ENCODE measurements at regions not wholly inside any gene's neighbourhood (a gene's known extent, or its start where the extent isn't known, plus 50 kb on each side); places are given as distances from the start of the nearest gene placed in this dataset.

GRCh38 chr6:21752054-21752811 lies 158.7 kb downstream of the SOX4 start:
- no peaks in the 10 kb centered on the region for H3K36me3 ChIP-seq (replicated peaks in 1 of 2; ENCODE audit: control insufficient read depth in 1 of 2, insufficient read depth in 2 of 2, low read length in 1 of 2)
- DNase-seq = no peak
- peaks cover 68% of the 10 kb centered on the region for H3K79me2 ChIP-seq (ENCODE audit: insufficient read depth)
- H3K27me3 ChIP-seq (ENCODE audit: insufficient read depth) = no peaks in the 10 kb centered on the region
- H4K20me1 ChIP-seq (ENCODE audit: insufficient read depth) = no peaks in the 10 kb centered on the region; the same call in 1 of the 2 replicates
- no peaks in the 10 kb centered on the region for H3K9me2 ChIP-seq
- ChIA-PET CTCF (interaction anchor here (0.9 kb wide), 1 partner anchor 8 kb away, joined by 3 read pairs; no protein-coding TSS in a partner anchor), POLR2A (interaction anchor here (0.7 kb wide), 1 partner anchor 10 kb away, joined by 4 read pairs; no protein-coding TSS in a partner anchor)
- H3K27ac ChIP-seq (ENCODE audit: low read depth in 2 of 2, low read length in 1 of 2) = no peak overlapping the region
- TF ChIP-seq FOSL2 (IDR thresholded peaks at IDR 0.05; ENCODE audit: borderline replicate concordance, low read depth) (peak; percentile 14; the same call in 1 of the 2 replicates), USF1 (IDR thresholded peaks at IDR 0.05; ENCODE audit: borderline replicate concordance, low read depth) (no peak)
- H3K9ac ChIP-seq = no peak overlapping the region
- H3K4me2 ChIP-seq = no peak overlapping the region
- H3K4me1 ChIP-seq (ENCODE audit: control insufficient read depth in 1 of 2, insufficient read depth in 2 of 2, low read depth in 1 of 2, low read length in 1 of 2) = peaks cover 31 to 39% of the 10 kb centered on the region in 2 experiments
- peaks cover 3% of the 10 kb centered on the region for H3F3A ChIP-seq (replicated peaks; ENCODE audit: insufficient read depth)
- WGBS (ENCODE audit: low lambda C conversion rate) = 85% methylated on average over 4 of the region's 4 CpGs
- H2AFZ ChIP-seq (ENCODE audit: low read depth) = no peak overlapping the region
- H3K9me3 ChIP-seq = no peaks in the 10 kb centered on the region
- H3K4me3 ChIP-seq (ENCODE audit: low read depth in 2 of 2, low read length in 1 of 2) = no peak overlapping the region

- peaks cover 71% of the 10 kb centered on the region for H3K79me2 ChIP-seq (ENCODE audit: insufficient read depth)
- H3K4me2 ChIP-seq = no peak overlapping the region
- 67% methylated on average over 11 of the region's 11 CpGs for WGBS (ENCODE audit: low lambda C conversion rate)
- ChIA-PET POLR2A (no interaction called here), CTCF (interaction anchor here (0.8 kb wide), 1 partner anchor 40 kb away, joined by 4 read pairs; no protein-coding TSS in a partner anchor)
- H3F3A ChIP-seq (replicated peaks; ENCODE audit: insufficient read depth) = peaks cover 3% of the 10 kb centered on the region
- H3K9me2 ChIP-seq = no peaks in the 10 kb centered on the region
- no peaks in the 10 kb centered on the region; the same call in 1 of the 2 replicates for H4K20me1 ChIP-seq (ENCODE audit: insufficient read depth)
- H3K36me3 ChIP-seq (replicated peaks in 1 of 2; ENCODE audit: control insufficient read depth in 1 of 2, insufficient read depth in 2 of 2, low read length in 1 of 2) = peaks cover 0 to 1% of the 10 kb centered on the region in 2 experiments
- H3K27ac ChIP-seq (ENCODE audit: low read depth in 2 of 2, low read length in 1 of 2) = peak overlapping the region in 1 of 2 experiments; percentile 27
- H2AFZ ChIP-seq (ENCODE audit: low read depth) = no peak overlapping the region
- no peak for DNase-seq
- H3K9ac ChIP-seq = no peak overlapping the region
- H3K4me3 ChIP-seq (ENCODE audit: low read depth in 2 of 2, low read length in 1 of 2) = no peak overlapping the region
- peaks cover 29 to 36% of the 10 kb centered on the region in 2 experiments for H3K4me1 ChIP-seq (ENCODE audit: control insufficient read depth in 1 of 2, insufficient read depth in 2 of 2, low read depth in 1 of 2, low read length in 1 of 2)
- H3K9me3 ChIP-seq = no peaks in the 10 kb centered on the region
- H3K27me3 ChIP-seq (ENCODE audit: insufficient read depth) = no peaks in the 10 kb centered on the region
- 0 out of 2 replicates have a peak, but pooled peaks have one; percentile 11 for TF ChIP-seq TCF12 (IDR thresholded peaks at IDR 0.05)
- no peak for TF ChIP-seq ZBTB33 (IDR thresholded peaks at IDR 0.05; ENCODE audit: borderline replicate concordance, low read depth)
Observed at GRCh38 chr6:21753241-21754108, 159.9 kb downstream of the SOX4 start.
